ENCODE measurements at regions not wholly inside any gene's neighbourhood (a gene's known extent, or its start where the extent isn't known, plus 50 kb on each side); places are given as distances from the start of the nearest gene placed in this dataset.

GRCh38 chr2:212873256-212873655, 278.2 kb downstream of the IKZF2 start:
- Histone ChIP-seq H3K4me3 (no peak overlapping the region), H3K27me3 (replicated peaks in 1 of 7) (no peaks in the 10 kb centered on the region), H3K27ac (no peak overlapping the region), H3K9me3 (peaks cover 0 to 12% (median 0%) of the 10 kb centered on the region in 8 donors), H3K4me1 (no peaks in the 10 kb centered on the region), H3K36me3 (no peaks in the 10 kb centered on the region)
- 80 to 88% (median 83%) methylated on average over 2 of the region's 2 CpGs for WGBS, 5 donors
- intact Hi-C loops (cut with DNase I; ENCODE audit: low total_unique reads), result no loop called here
- no peak for DNase-seq
- TF ChIP-seq POLR2AphosphoS5 (IDR thresholded peaks at IDR 0.05), result no peak
- TF ChIP-seq POLR2A (IDR thresholded peaks at IDR 0.05), result no peak
- TF ChIP-seq CTCF (IDR thresholded peaks at IDR 0.05 in 8 of 11, conservative IDR thresholded peaks at IDR 0.05 in 3 of 11), result no peak

GRCh38 chr2:212871597-212871996, 279.8 kb downstream of the IKZF2 start:
- DNase-seq, result no peak
- intact Hi-C loops (cut with DNase I; ENCODE audit: low total_unique reads), result no loop called here
- Histone ChIP-seq H3K27me3 (replicated peaks in 1 of 7) (no peaks in the 10 kb centered on the region), H3K4me1 (no peaks in the 10 kb centered on the region), H3K9me3 (peaks cover 0 to 23% (median 3%) of the 10 kb centered on the region in 8 donors), H3K27ac (no peak overlapping the region), H3K36me3 (no peaks in the 10 kb centered on the region), H3K4me3 (no peak overlapping the region)
- no peak for TF ChIP-seq POLR2A (IDR thresholded peaks at IDR 0.05)
- TF ChIP-seq CTCF (IDR thresholded peaks at IDR 0.05 in 8 of 11, conservative IDR thresholded peaks at IDR 0.05 in 3 of 11), result no peak
- TF ChIP-seq POLR2AphosphoS5 (IDR thresholded peaks at IDR 0.05), result no peak

- no peak overlapping the region for H3K27ac ChIP-seq
- WGBS, 5 donors, result 86 to 93% (median 88%) methylated on average over 2 of the region's 2 CpGs
- TF ChIP-seq CTCF (IDR thresholded peaks at IDR 0.05 in 8 of 11, conservative IDR thresholded peaks at IDR 0.05 in 3 of 11), result no peak
- no peak for TF ChIP-seq POLR2A (IDR thresholded peaks at IDR 0.05)
- no peak for TF ChIP-seq POLR2AphosphoS5 (IDR thresholded peaks at IDR 0.05)
- H3K27me3 ChIP-seq (replicated peaks in 1 of 7), result no peaks in the 10 kb centered on the region
- no peaks in the 10 kb centered on the region for H3K4me1 ChIP-seq
- H3K4me3 ChIP-seq, result no peak overlapping the region
- intact Hi-C loops (cut with DNase I; ENCODE audit: low total_unique reads), result no loop called here
- DNase-seq, result no peak
- H3K36me3 ChIP-seq, result no peaks in the 10 kb centered on the region
- H3K9me3 ChIP-seq, result peaks cover 2 to 85% (median 64%) of the 10 kb centered on the region in 8 donors
Measured at GRCh38 chr2:212864186-212864585, 287.2 kb downstream of the IKZF2 start.

- WGBS, 5 donors, result 66 to 76% (median 71%) methylated on average over 5 of the region's 5 CpGs
- peak; percentile 48 for DNase-seq
- Histone ChIP-seq H3K4me1 (no peaks in the 10 kb centered on the region), H3K27me3 (replicated peaks in 1 of 7) (no peaks in the 10 kb centered on the region), H3K4me3 (no peak overlapping the region), H3K9me3 (peaks cover 2 to 82% (median 64%) of the 10 kb centered on the region in 8 donors), H3K36me3 (no peaks in the 10 kb centered on the region), H3K27ac (no peak overlapping the region)
- intact Hi-C loops (cut with DNase I; ENCODE audit: low total_unique reads), result no loop called here
- TF ChIP-seq CTCF (IDR thresholded peaks at IDR 0.05 in 8 of 11, conservative IDR thresholded peaks at IDR 0.05 in 3 of 11), result peak in 3 of 11 experiments; percentile 9 to 33 (median 10)
- no peak for TF ChIP-seq POLR2AphosphoS5 (IDR thresholded peaks at IDR 0.05)
Measured at GRCh38 chr2:212863185-212863588, 288.2 kb downstream of the IKZF2 start.

All from spleen (tissue), 11 donors.